ENCODE measurements at regions not wholly inside any gene's neighbourhood (a gene's known extent, or its start where the extent isn't known, plus 50 kb on each side); places are given as distances from the start of the nearest gene placed in this dataset.

DNA sequence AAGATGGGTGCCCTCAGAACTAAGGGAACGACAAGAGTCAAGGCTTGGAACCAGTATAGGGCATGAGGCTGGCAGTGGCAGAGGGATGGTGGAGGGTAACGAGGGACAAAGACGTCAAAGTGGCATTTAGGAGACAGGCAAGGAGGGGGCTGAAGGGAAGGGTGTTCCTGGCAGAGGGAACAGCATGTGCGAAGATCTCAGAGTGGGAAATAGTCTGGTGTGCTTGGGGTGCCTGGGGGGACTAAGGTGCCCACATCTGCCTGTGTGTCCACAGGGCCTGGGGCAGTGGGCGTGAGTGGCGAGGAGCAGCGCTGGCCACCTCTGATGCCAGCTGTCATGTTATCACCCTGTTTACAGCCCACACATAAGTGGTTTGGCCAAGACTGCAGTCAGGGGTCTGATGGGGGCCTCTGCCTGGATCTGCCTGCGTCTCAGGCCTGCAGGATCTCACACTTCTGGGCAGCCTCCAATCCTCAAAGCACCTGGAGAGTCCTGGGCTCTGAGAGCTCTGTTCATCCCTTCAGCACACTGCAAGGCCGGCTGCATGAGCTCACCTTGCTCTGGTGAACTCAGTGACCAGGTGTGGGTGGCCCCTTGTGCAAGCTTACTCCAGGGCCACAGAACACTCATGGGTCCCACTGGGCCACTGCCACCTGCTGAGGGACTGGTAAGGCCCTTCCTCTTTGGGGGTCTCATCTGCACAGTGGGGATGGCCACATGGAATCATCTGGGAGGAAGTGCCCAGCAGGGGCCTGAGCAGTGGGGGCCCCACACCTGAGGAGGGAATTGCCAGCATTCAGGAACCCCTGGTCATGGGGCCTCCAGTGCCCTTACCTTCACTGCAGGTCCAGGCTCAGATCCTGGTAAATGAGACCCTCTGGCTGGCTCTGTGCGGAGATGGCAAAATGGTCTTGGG is 89.7 kb upstream of the SHISAL1 start:
- no peak for DNase-seq (ENCODE audit: low read depth)

- no peak for DNase-seq (ENCODE audit: low read depth)
These were observed 89.0 kb upstream of the SHISAL1 start for GRCh38 chr22:44401783-44402110.

- DNase-seq (ENCODE audit: low read depth), result no peak
These were observed 88.0 kb upstream of the SHISAL1 start for GRCh38 chr22:44400763-44401060.

GRCh38 chr22:44399906-44400762 is 87.4 kb upstream of the SHISAL1 start:
- DNase-seq (ENCODE audit: low read depth), result no peak

GRCh38 chr22:44398856-44399837 is 86.4 kb upstream of the SHISAL1 start:
- no peak for DNase-seq (ENCODE audit: low read depth)

- no peak for DNase-seq (ENCODE audit: low read depth)
These were observed 84.3 kb upstream of the SHISAL1 start for GRCh38 chr22:44396727-44397722.

- DNase-seq (ENCODE audit: low read depth), result no peak
These were observed 83.4 kb upstream of the SHISAL1 start for GRCh38 chr22:44396021-44396726.

DNA sequence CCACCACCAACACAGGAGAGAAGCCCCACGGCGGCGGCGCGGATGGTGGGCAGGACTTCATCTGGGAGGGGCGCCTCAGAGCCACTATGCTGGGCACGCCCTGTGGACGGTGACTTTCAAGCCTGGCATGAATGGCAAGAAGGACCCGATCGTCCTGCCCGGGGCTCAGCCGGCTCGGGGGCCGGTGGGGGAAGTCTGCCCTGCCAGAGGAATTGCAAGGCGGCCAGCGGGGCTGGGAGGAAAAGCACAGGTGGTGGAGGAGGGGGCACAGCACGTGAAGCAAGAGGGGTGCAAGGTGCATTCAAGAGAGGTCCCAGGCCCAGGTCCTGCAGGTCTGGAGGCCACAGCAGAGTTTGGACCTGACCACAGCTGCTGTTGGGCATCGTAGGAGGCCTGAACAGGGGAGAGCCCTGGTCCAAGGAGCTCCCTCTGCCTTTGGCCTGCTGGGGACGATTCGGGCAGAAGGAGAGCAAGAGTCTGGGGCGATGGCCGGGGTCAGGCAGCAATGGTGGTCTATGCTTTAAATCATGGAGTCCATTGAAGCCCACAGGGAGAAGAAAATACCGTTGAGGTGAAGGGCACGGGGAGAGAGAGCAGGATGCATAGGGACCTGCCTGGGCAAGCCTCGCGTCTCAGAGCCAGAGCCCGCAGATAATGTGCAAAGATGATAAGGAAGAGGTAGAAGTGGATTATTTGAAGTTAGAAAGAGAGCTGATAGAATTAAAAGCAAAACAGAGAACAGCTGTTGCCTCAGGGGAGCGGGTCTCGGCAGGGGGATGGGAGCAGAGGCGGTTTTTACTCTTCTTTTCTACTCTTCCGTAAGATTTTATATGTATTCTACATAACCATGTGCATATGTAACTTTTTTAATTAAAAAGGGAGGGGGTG is 82.6 kb upstream of the SHISAL1 start:
- DNase-seq (ENCODE audit: low read depth), result no peak

DNA sequence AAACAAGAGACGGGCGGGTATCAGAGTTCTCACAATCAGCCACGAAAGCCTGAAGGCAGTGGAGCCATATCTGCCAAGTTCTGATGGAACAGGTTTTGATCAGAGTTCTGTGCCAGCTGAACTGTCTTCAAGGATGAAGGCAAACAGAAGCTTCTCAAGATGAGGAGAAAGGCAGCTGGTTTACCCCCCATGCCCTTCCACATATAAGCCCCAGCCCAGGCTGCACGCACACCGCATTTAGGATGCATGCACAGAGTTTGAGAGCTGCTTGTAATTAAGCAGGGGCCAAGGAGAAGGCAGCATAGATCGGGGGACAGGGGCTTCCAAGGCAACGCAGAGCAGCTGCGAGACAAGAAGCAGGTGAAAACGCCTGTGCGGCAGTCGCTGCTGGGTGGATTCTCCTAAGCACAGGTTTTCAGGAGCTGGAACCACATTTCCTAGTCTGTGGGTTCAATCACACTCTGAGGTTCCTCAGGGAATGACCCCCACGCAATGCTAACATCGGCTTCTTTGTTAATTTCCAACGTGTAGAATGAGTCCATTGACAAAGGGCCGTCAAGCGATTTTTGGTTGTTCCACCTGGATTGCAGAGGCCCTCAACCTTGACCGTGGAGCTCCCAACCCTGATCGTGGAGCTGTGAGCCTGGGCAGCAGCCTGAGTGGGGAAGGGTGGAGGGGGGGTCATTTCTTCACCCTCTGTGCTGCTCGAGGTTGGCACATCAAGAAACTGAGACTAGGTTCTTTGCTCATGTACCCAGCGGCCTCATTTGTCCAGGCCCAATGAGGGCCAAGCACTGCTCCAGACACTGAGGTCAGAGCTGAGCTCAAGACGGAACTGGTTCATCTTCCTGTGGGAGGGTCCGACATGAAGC is 81.7 kb upstream of the SHISAL1 start:
- DNase-seq (ENCODE audit: low read depth), result no peak

DNA sequence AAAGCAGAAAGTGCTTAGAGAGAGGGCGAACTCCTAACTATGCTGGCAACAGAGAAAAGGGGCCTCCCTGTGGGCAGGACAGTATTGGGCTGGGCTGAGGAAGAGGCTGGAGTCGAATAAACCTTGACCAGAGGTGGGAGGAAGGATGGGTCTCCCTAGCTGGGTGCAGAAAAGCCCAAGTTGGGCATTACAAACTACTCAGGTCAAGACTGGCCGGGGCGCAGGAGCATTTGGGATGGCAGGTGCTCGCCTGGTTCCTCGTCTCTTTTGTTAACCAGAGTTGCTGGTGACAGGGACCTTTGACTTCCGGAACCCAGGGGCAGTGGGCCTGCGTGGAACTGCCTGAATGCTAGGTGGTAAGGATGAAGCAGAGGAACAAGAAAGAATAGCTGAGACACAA is 80.3 kb upstream of the SHISAL1 start:
- no peak for DNase-seq (ENCODE audit: low read depth)

- DNase-seq (ENCODE audit: low read depth), result no peak
These were observed 79.7 kb upstream of the SHISAL1 start for GRCh38 chr22:44392446-44392921.

- no peak for DNase-seq (ENCODE audit: low read depth)
These were observed 79.0 kb upstream of the SHISAL1 start for GRCh38 chr22:44391481-44392445.

GRCh38 chr22:44391015-44391414 is 78.3 kb upstream of the SHISAL1 start:
- DNase-seq (ENCODE audit: low read depth), result no peak

- no peak for DNase-seq (ENCODE audit: low read depth)
These were observed 77.8 kb upstream of the SHISAL1 start for GRCh38 chr22:44390613-44390970.

DNA sequence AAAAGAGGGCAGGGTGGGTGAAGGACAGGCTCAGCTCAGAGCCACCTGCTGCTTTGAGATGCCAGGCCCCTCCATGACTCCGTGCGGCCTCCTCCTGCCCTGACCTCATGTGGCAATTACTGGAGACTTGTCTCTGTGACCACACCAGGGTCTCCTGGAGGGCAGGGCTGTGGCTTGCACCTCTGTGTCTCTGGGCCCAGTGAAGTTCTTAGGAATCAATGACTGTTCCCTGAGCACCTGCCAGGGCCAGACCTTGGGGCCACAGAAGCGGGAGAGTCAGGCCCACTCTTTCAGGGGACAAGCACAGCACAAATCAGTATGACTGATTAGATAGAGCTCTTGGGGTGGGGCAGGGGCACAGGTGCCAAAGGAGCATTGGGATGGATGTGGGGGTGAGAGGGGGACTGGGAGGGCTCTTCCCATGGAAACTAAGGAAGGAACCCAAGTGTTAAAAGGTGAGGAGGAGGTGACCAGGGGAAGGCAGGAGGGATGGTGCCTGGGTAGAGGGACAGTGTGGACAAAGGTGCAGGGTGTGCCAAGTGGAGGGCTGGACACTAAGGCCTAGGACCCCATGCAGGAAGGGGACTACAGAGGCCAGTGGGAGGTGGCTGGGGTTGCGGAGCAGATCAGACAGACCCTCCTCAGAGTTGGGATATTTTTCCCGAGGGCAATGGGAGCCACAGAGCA is 77.3 kb upstream of the SHISAL1 start:
- DNase-seq (ENCODE audit: low read depth), result no peak

- DNase-seq (ENCODE audit: low read depth), result no peak
These were observed 76.4 kb upstream of the SHISAL1 start for GRCh38 chr22:44389181-44389580.

All from LHCN-M2 (cell line).